Gastroesophageal sphincter (tissue), 3 donors: ENCODE measurements at regions not wholly inside any gene's neighbourhood (a gene's known extent, or its start where the extent isn't known, plus 50 kb on each side); places are given as distances from the start of the nearest gene placed in this dataset.

Experiments used
- EP300 ChIP-seq: sonication (generic); formaldehyde crosslinking; IDR thresholded peaks from one replicate; pipeline ENCODE4 v1.6.1; 2017; ENCODE audit warnings: antibody characterized with exemption, mild to moderate bottlenecking
- POLR2A ChIP-seq, 2 donors: fragments of 450-650 bp; IDR thresholded peaks; one replicate each; pipeline ENCODE4 v1.6.1; 2017; ENCODE audit warnings: antibody characterized with exemption in 2 of 2, mild to moderate bottlenecking in 2 of 2, moderate library complexity in 1 of 2
- TF ChIP-seq, protein P1 (sequence below), 4 experiments: fragments of 200-600 bp in 2 of 4; fragments of 450-650 bp in 2 of 4; sonication (generic) in 1 of 4; IDR thresholded peaks; one replicate each; pipeline ENCODE4 v1.5.1; 2017 to 2019; ENCODE audit warnings: antibody characterized with exemption in 4 of 4, mild to moderate bottlenecking in 2 of 4, moderate library complexity in 2 of 4

DNA sequence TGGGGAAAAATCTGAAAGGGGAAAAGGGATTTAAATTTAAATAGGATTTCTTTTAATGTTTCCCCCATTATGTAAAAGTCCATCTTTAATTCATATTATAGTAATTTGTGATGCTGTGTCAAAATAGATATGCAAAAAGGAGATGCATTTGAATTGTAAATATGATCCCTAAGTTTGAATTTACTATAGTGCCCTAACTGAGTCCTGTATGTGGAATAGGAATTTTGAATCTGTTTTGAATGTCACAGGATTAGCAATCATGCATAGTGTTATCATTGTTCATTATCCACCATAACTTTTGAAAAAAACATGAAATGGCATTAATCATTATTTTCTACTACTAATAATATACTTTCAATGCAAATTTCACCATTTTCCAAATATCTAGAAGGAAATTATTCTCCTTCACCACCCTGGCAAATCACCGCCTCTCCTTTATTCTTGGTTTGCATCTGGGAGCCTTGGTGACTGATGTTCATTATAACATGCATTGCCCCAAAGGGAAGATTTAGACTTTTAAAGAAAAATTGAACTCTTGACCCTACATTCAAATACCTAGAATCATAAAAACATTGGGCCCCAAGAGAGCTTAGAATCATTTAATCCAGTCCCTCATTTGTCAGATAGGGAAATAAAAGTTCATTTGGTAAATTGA lies 341.5 kb upstream of the TMPO start:
- TF ChIP-seq, protein P1, sequence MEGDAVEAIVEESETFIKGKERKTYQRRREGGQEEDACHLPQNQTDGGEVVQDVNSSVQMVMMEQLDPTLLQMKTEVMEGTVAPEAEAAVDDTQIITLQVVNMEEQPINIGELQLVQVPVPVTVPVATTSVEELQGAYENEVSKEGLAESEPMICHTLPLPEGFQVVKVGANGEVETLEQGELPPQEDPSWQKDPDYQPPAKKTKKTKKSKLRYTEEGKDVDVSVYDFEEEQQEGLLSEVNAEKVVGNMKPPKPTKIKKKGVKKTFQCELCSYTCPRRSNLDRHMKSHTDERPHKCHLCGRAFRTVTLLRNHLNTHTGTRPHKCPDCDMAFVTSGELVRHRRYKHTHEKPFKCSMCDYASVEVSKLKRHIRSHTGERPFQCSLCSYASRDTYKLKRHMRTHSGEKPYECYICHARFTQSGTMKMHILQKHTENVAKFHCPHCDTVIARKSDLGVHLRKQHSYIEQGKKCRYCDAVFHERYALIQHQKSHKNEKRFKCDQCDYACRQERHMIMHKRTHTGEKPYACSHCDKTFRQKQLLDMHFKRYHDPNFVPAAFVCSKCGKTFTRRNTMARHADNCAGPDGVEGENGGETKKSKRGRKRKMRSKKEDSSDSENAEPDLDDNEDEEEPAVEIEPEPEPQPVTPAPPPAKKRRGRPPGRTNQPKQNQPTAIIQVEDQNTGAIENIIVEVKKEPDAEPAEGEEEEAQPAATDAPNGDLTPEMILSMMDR (IDR thresholded peaks at IDR 0.05): no peak
- no peak for TF ChIP-seq POLR2A (IDR thresholded peaks at IDR 0.05)
- TF ChIP-seq EP300: no peak
